Stimulated activated CD4-positive, alpha-beta T cell treated with anti-CD3 and anti-CD28 coated beads, Interleukin-4, amount 100 ng/mL, for 24 hours (primary cell): ENCODE measurements at regions not wholly inside any gene's neighbourhood (a gene's known extent, or its start where the extent isn't known, plus 50 kb on each side); places are given as distances from the start of the nearest gene placed in this dataset.

Experiments
- DNase-seq: peaks from one replicate; pipeline ENCODE4 v3.0.0-alpha.2; 2020

DNA sequence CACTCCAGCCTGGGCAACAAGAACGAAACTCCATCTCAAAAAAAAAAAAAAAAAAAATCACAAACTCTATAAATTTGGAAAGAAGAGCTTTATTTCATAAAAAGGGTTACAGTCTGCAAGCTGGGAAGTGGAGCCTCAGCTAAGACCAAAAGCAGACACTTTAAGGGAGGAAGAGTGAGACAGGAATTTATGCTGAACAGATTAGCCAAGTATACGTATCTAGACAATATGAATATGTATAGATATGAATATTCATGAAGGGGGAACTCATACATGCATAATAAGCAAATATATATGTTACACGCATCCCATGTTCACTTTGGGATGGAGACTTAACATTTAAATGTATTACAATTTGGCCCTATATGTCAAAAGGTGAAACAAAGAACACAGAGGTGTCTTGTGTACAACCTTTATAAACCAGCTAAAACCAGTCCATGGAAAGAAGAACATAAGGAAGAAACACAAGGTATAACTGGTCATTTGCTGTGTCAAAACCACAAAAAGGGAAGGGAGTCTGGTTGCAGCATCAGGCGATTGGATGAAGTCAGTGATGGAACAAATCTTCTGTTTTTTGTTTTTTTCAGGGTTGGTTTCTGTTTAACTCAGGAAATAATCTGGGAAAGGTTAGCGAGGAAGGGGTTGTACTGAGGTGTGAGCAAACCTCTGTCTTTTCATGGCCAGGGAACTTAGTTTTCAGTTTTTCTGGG, 130.0 kb upstream of the MAOA start:
- DNase-seq: no peak

DNA sequence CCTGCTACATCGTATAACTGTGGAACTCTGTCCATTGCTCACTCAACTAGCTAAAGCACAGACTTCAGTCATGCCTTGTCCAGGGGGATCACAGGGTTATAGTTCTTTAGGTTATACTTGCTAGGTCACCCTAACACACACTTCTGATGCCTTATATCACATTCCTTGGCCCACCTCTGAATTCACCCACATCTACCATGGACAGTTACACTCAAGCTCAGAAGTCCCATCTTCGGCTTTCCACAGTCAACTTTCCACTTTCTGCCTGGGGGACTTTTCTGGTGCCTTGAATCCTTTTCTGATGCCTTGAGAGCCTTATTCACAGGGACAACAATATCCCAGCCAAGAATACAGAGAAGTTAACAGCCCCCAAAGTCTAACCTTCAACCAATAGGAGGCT, 129.2 kb upstream of the MAOA start:
- DNase-seq: no peak

DNA sequence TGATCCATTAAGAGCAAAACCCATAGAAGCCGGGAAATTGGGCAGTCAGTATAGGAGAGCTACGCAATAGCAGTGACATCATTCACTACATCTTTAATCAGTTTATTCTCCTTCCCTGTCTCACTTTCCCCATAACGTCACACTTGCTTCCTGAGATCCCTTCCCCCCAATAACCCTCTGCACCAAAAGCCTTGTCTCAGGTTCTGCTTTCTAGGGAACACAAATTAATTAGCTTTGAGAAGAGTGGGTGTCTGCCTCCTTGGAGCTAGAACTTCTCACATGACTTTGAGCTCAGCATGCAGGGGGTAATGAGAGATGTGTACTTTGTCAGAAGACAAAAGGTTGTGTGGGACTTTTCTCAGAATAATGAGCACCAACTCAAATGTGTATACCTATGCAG, 128.3 kb upstream of the MAOA start:
- DNase-seq: no peak

DNA sequence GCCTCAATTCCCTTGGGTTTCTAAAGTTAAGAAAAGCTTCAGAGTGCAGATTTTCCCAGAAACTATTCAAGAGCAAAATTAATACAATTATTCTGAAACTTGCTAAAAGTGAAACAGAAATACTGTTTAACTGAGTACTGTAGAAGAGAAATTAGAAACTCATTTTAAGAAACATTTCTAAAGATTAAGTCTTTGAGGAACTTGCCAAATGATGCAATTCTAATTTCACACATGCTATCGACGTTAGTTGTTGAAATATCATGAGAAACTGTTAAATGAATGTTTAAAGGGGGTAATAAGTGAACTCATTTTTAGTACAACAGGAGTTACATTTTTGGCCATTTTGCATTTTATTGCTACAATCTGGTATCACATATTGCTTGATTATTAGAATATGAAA, 125.3 kb upstream of the MAOA start:
- no peak for DNase-seq

DNA sequence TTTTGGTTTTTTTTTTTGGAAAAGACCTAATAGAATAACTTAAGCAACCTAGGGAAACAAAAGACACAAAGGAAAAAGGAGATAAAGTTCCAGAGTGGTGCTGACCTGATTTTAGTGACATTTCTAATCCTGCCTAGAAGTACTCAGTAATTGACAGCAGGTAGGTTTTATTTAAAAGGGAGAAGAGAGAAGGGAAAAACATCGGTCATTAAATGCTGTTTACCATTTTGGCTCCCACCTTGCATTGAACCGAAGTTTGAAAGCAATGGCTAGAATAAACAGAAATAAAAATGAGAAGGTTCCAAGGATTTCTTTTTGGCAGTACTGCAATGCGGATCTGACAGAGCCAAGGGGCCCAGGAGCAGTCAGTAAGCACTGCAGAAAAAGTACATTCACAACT, 115.8 kb upstream of the MAOA start:
- no peak for DNase-seq

DNA sequence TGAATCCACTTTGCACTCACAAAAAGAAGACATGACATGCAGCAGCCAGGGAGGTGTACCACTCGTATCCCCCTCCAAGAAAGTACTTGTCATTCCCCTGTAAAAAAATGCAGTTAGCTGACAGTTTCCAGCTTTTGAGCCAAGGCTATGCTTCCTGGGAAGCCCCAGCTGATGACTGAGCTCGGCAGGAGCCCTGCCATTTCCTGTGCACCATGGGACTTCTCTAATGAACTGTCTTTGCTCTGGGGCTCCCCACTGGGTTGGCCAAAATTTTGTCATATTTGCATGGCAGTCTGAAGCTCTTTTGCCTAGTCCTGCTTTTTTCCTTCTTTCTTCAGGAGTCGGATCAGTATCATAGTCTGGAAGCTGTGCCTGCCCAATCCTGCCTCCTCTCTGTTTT, 104.5 kb upstream of the MAOA start:
- no peak for DNase-seq

DNA sequence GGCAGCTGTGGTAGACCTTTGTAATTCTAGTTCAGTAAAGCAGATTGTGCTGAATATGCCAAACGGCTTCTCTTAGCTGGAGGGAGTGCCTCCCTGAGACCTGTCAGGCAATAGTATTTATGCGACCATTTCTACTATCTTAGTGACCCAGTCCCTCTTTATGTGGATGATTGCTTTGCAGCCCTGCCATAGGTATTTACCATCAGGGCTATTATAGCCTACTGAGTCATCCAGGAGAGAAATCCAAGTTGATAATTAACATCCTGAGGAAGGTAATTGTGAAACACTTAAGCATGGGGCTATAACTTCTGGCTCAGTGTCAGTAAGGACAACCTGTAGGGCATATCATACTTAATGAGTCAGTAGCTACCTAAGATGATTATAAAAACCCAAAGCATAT, 103.9 kb upstream of the MAOA start:
- no peak for DNase-seq

DNA sequence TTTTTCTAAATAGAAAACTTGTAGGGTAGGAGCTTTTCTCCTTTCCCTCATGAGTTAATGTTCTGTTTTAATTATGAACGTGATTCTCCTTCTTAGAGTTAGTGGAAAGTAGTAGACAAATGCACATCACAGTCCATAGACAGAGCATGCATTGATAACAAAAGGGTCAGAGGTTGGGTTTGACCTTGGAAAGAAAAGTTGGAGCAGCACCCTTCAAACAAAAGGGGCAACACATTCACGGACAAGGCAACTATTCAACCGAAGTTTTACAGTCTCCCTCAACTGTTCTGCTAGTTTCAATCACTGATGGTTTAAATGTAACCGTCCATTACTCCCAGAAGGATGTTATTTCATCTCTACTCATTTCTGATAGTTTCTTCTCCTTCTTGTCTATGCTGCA, 103.4 kb upstream of the MAOA start:
- no peak for DNase-seq

DNA sequence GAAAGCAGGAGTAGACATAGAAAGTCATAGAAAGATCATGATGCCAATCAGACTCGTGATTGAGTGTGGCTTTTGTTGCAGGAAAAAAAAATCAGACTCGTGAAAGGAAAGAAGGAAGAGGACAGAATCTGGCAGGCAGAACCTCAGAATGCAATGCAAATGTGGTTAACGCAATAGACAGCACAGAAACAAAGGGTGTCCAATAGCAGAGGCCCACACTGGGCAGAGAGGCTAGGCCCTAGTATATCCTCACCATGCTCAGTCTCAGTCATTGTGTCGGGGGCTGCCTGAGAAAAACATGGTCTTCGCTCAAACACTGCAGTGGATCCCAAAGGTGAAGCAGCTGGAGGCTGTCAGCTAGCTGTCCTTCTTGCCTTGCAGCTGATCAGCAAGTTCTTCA, 102.8 kb upstream of the MAOA start:
- DNase-seq: no peak

DNA sequence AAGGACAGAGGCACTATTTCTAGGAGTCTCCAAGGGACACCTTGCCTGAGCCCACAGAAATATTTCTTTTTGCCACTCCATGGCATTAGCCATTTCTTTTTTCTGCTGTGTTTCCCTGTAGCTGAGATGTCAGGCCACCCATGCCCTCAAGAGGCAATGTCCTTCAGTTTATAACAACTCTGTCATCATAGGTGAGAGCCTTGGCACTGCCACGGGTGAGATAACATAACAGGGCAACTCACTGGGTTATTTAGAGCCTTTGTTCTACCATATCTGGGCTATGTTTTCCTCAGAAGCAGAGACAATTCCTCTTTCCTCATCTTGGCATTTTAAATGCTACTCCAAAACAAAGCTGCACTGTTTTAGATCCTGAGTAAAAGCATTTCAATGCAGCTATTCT, 99.9 kb upstream of the MAOA start:
- DNase-seq: no peak

DNA sequence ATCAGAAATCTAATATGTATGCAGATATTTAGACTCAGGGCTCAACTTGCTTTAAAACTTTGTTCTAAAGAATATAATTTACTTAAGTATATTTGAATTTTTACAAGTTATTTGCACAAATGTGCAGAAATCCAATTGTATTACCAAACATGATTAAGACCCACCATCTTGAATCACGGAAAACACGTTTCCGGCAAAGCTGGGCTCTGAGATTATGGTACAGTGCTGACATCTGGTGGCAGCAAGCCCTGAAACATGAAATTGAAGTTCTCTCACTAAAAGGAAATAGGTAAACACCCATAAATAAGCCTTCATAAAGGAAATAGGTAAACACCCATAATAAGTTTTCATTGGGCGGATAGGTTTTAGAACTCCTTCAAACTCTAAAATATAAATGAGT, 98.3 kb upstream of the MAOA start:
- peak; percentile 61 for DNase-seq

DNA sequence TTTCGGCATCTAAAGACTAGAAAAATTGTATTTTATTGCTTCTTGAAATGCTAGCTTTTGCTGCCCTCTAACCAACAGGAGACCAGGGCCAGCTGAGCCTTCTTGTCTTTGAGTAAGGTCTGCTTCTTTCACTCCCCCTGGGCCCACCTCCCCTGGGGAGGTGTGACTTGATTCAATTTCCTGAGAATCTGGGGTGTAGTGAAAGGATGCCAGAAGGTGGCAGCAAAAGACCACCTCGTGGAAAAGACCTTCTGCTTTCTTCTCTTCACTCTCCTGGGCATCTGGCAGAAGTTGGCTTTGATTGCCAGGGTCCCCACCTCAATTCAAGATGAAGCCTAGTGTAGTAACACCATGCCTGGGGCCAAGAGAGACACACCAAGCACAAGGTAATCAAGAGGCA, 96.5 kb upstream of the MAOA start:
- peak; percentile 11 for DNase-seq

DNA sequence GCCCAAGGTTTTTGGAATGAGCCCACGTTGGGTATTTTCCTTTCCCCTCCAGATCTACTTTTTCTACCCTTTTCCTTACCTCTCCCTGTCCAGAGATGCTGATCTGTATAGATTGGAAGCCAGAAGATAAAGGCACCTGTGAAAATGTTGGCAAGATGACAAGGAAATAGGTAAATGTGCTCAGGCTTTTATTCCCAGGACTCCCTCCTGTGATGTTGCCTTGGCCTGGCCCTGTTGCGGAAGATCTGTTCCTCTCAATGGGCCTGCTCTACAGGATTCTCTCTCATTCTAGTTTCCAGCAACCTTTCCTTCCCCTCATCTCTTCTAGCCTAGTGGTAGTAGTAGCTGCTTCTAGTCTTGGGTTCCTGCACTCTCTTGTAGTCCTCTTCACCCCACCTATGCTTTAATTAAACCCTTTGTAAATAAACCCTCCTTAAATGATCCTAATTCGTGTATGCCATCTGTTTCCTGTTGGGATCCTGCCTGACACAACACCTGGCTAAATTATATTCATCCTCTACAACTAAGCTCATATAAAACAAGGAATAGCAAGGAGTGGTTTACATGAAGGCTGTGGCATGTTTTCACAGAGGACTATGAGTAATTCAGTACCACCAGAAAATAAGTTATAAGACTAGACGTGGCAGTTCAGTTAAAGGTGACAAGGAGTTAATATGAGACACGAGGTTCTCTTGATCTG, 95.7 kb upstream of the MAOA start:
- DNase-seq: no peak

DNA sequence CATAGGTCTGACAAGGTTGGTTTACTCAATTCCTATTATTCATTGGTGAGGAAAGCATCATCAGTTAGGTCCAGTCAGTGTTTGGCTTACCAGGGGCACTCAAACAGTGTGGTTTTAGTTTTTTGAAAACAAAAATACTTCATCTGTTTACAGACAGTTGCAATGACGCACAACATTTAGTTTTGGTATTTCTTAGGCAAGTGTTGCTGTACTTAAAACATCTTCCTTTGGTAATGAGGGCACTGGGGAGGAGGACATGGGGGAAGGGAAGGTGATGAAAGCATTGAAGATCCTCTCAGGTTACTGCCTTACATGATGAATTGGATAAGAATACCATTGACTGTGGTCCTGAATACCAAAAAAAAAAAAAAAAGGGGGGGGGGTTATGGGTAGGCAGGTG, 93.7 kb upstream of the MAOA start:
- no peak for DNase-seq

DNA sequence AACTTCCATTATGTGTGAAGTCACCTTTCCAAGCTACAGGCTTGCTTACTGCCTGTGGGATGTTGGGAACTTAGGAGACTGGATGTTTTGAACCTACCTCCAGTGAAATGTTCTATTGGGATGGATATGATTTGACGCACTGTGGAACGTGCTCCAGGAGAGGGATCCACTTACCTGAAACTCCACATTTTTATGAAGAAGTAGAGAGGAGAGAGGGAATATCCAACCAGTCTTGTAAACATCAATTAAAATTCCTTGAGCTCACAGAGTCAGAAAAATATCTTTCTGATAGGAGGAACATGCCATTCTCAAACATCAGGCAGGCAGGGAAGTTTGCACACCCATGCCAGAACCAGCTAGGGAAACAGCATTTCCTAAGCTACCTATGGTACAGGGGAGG, 91.1 kb upstream of the MAOA start:
- no peak for DNase-seq

DNA sequence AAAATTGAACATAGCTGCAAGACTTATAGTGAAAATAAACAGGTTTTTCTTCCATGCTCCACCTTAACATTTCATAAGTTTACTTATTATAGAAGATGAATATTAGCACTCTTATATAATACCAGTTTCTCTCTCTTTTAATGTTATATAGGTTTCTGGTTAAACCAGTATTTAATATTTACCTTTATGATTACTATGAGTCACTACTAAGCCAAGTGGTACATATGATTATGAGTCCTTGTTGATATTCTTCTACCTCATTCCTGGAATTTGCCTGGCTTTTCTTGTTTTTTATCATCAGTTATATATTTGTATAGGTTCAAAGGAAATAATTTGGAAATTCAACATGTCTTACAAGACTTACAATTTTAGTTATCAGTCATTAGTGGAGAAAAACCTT, 89.9 kb upstream of the MAOA start:
- no peak for DNase-seq

DNA sequence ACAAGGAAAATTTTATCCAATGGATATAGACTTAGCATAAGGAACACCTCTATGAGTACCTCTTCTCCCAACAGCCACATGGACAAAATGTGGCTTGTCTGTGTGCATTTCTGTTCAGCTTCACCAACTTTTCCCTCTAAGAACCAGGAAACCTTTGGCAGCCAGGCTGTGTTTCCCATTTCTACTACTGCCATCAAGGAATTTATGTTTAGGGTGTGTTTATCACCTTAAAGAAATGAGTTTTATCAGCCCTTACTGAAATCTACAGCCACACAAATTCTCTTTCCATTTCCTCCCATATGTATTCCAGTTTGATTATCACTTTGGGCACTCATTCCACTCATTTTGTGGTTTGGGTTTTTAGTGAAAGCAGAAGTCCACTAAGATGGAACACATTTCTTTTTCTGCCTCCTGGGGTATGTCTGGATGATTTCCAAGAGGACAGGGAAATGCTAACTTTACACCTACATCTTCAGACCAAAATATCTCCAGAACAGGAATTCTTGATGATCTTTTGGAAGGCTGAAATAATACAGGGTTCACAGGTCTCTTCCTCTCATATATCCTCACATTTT, 82.6 kb upstream of the MAOA start:
- DNase-seq: no peak

DNA sequence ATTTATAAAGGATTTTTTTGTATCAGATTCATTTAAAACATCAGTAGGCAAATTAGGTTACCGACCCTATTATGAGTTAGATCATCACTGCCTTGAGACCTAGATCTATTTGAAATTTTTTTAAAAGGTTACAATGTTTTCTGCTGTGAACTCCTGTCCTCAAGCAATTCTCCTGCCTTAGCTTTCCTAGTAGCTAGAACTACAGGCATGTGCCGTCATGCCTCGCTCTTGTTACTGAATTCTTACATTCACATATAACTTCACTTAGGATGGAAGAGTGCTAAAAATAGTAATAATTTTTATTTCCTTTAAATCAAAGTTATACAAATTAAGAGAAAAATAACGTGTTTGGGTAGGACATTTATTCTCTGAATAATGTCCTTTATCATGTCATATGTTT, 75.5 kb upstream of the MAOA start:
- no peak for DNase-seq

DNA sequence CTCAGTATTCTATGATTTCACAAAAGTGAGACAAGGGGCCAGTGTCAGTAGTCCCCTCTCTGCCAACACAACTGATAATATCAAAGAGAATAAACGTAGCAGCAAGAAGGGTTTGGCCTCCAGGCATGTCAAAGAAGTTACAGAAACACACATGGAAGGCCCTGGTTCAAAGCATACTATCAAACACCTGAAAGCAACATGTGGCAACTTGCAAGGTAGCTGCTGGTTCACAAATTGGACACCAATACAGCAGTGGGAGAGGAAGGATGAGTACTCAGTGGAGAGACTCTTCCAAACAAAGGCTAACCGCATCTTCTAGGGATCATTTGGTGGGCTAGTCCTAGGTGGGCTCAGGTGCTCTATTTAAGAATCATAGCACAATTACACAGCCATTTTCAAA, 74.9 kb upstream of the MAOA start:
- no peak for DNase-seq

DNA sequence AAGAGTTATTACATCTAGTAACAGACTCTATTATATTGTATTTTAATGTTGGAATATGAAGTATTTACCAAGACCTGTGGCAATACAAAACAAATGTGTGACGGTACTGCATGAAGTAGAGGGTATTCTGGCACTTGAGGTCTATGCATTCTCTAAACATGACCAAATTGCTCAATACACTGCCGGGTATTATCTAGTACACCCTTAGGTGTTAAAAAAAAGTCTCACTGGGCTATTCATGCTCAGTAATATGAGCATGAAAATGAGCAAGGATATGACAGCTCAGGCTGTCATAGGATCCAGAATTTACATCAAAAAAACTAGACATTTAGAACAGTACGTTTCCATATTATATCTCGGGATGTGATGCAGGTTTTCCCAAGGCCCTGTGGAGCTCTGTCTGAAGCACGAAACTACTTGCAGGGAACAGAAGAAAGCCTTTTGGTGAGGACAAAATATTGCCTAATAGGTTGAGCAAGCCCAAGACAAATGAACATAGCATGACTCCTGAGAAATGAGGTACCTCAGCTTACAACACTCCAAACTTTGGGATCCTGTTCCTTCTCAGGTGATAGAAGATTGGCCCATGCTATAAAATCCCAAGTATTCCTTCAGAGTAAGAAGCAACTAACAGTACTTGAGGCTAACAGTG, 74.1 kb upstream of the MAOA start:
- DNase-seq: no peak

DNA sequence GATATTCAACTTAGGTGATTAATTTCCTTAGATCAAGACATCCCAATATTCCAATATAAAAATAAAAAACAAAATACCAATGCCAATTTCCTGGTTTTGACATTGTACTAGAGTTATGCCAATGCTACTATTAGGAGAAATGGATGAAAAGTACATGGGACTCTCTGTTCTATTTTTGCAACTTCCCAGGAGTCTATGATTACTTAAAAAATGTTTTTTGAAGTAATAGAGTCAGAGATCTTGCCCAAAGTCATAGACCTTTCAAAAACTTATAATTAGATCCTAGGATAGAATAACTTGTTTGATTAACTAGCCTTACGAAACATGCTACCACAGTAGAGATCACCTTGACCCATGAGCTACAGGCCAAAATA, 73.6 kb upstream of the MAOA start:
- DNase-seq: no peak

DNA sequence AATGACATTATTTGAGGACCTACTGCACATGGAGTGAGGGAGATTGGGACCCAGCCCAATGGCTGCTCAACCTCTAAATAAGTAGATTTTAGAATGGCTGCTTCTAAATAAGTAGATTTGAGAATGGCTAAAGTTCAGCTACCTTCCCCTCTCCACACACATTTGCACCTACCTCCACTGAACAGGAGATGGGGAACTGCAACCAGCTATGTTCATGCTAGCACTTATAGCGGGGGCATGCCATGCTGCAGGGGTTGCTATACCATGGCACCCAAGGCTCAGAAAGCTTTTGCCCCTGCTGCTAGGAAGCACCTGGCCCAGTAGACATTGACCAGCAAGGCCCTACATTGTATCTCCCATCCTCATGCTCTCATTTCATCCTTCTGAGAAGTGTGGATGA, 70.2 kb upstream of the MAOA start:
- DNase-seq: no peak

DNA sequence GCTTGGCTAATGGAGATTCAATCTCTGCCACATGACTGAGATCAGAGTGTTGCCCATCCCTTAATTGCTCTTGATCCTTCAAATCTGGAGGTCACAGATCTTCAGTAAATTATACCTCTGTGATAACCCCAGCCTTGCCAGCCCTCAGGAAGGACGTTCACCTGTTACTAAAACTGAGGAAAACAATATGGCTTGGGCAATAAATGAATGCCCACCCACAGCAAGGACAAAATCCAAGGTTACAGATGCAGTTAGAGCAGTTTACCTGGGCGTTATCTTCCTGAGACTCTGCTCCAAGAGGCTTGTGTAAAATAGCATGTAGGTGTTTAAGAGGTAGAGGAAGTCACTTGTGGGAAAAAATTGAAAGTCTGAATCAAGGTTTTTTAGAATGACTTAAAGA, 69.3 kb upstream of the MAOA start:
- DNase-seq: no peak

DNA sequence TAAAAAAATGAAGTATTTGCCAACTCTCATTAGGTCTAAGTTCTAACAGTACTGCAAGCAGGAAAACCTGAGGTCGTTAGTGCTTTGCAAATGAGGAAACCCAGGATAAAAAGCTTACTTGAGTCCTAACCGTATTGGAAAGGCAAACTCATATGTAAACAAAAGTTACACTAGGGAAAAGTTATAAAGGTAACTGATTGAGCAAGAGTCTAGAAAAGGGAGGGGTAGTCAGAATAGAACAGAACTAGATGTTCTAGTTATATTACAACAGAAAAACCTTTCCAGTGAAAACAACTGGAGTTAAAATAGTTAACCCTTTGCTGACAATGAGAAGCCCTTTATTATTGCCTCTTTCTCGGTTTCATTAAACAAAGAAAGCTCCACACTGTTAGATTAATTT, 66.4 kb upstream of the MAOA start:
- DNase-seq: no peak
